K562 (cell line): ENCODE measurements at regions not wholly inside any gene's neighbourhood (a gene's known extent, or its start where the extent isn't known, plus 50 kb on each side); places are given as distances from the start of the nearest gene placed in this dataset.

Experiments
- EWSR1 ChIP-seq: fragments of 450-650 bp; IDR thresholded peaks from 2 replicates; pipeline ENCODE4 v1.6.1; 2018; ENCODE audit warnings: borderline replicate concordance, mild to moderate bottlenecking, low read depth, moderate library complexity; ENCODE audit not compliant: partially characterized antibody
- HDGF ChIP-seq: fragments of 450-650 bp; IDR thresholded peaks from 2 replicates; pipeline ENCODE4 v1.6.1; 2016
- JUND ChIP-seq, 2 experiments: IDR thresholded peaks; 2 replicates in 1 of 2; 3 replicates in 1 of 2; pipeline ENCODE4 v1.6.1; 2011; ENCODE audit warnings: borderline replicate concordance in 2 of 2, low read depth in 2 of 2, low read length in 2 of 2, improper control_type of control experiment in 1 of 2, missing biosample characterization in 1 of 2, missing genetic modification characterization in 1 of 2, missing genetic modification reagents in 1 of 2
- KAT7 ChIP-seq: sonication (generic); formaldehyde crosslinking; IDR thresholded peaks from 2 replicates; pipeline ENCODE4 v1.8.0; 2022; ENCODE audit warnings: missing genetic modification reagents, mild to moderate bottlenecking, borderline replicate concordance
- SMAD1 ChIP-seq: fragments of 150-350 bp; IDR thresholded peaks from 2 replicates; pipeline ENCODE4 v1.6.1; 2014; ENCODE audit warnings: low read length, low read depth; ENCODE audit not compliant: partially characterized antibody
- TEAD4 ChIP-seq, 2 experiments: sonication (generic) in 1 of 2; formaldehyde crosslinking in 1 of 2; IDR thresholded peaks; 2 replicates each; pipeline versions ENCODE4 v1.6.1 to v1.8.0; 2012 to 2022; ENCODE audit warnings: borderline replicate concordance in 1 of 2, inconsistent platforms in 1 of 2, low read length in 1 of 2, mild to moderate bottlenecking in 1 of 2, missing genetic modification reagents in 1 of 2
- TF ChIP-seq, protein P1 (sequence below), 2 experiments: fragments of 450-650 bp; formaldehyde crosslinking in 1 of 2; IDR thresholded peaks; 2 replicates each; pipeline versions ENCODE4 v1.4.0 to v1.6.1; 2014 to 2020; ENCODE audit warnings: mild to moderate bottlenecking in 2 of 2, borderline replicate concordance in 1 of 2, low read depth in 1 of 2
- TF ChIP-seq, protein P2 (sequence below), 2 experiments: fragments of 450-650 bp in 1 of 2; sonication (generic) in 1 of 2; formaldehyde crosslinking in 1 of 2; IDR thresholded peaks in 1 of 2; conservative IDR thresholded peaks in 1 of 2; 2 replicates each; pipeline versions ENCODE4 v1.6.1 to v1.8.1; 2016 to 2023; ENCODE audit warnings: mild to moderate bottlenecking in 2 of 2, moderate library complexity in 2 of 2, inconsistent platforms in 1 of 2, missing genetic modification reagents in 1 of 2
- TF ChIP-seq, protein P3 (sequence below), 2 experiments: fragments of 450-650 bp; IDR thresholded peaks; 2 replicates each; pipeline ENCODE4 v1.6.1; 2018; ENCODE audit warnings: mild to moderate bottlenecking in 2 of 2, low read depth in 1 of 2; ENCODE audit not compliant: partially characterized antibody in 2 of 2

DNA sequence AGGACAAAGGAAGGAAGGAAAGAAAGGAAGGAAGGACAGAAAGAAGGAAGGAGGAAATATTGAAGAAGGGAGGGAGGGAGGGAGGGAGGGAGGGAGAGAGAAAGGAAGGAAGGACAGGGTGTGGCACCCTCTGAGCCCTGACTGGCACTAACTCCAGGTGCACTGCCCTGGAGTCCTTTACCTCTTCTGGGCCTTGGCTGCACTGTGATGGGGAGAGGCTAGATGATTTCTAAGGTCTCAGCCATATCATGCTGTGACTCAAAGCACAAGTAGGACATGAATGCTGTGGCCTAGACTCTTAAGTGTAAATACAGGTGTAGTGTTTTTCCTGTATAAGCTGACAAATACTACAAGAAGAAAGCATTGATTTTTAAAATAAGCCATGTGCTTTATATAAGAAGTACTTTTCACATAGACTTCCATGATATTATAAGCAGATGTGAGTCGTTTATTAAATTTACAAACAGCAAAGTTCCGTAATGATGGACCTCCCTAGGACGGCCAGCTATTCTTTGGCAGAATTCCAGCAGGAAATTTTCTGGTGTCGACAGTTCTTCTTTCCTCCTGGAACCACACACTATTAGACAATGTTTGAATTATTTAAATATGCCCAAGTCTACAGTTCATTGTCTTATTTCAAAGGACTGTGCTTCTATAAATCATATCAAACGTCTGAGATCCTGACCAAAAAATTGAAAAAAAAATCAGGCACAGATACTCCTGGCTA, 213.8 kb upstream of the C2CD4B start:
- TF ChIP-seq, protein P1, sequence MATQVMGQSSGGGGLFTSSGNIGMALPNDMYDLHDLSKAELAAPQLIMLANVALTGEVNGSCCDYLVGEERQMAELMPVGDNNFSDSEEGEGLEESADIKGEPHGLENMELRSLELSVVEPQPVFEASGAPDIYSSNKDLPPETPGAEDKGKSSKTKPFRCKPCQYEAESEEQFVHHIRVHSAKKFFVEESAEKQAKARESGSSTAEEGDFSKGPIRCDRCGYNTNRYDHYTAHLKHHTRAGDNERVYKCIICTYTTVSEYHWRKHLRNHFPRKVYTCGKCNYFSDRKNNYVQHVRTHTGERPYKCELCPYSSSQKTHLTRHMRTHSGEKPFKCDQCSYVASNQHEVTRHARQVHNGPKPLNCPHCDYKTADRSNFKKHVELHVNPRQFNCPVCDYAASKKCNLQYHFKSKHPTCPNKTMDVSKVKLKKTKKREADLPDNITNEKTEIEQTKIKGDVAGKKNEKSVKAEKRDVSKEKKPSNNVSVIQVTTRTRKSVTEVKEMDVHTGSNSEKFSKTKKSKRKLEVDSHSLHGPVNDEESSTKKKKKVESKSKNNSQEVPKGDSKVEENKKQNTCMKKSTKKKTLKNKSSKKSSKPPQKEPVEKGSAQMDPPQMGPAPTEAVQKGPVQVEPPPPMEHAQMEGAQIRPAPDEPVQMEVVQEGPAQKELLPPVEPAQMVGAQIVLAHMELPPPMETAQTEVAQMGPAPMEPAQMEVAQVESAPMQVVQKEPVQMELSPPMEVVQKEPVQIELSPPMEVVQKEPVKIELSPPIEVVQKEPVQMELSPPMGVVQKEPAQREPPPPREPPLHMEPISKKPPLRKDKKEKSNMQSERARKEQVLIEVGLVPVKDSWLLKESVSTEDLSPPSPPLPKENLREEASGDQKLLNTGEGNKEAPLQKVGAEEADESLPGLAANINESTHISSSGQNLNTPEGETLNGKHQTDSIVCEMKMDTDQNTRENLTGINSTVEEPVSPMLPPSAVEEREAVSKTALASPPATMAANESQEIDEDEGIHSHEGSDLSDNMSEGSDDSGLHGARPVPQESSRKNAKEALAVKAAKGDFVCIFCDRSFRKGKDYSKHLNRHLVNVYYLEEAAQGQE (IDR thresholded peaks at IDR 0.05; ENCODE audit: borderline replicate concordance): no peak
- TF ChIP-seq, protein P1 (CRISPR knock-in tag; IDR thresholded peaks at IDR 0.05; ENCODE audit: low read depth): no peak
- no peak for TF ChIP-seq HDGF
- TF ChIP-seq EWSR1: no peak
- TF ChIP-seq, protein P2, sequence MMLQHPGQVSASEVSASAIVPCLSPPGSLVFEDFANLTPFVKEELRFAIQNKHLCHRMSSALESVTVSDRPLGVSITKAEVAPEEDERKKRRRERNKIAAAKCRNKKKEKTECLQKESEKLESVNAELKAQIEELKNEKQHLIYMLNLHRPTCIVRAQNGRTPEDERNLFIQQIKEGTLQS (IDR thresholded peaks at IDR 0.05): no peak
- TF ChIP-seq, protein P2 (CRISPR knock-in tag; conservative IDR thresholded peaks at IDR 0.05): no peak
- no peak for TF ChIP-seq SMAD1
- TF ChIP-seq TEAD4 (IDR thresholded peaks at IDR 0.05; ENCODE audit: low read length): no peak
- TF ChIP-seq TEAD4 (CRISPR knock-in tag; IDR thresholded peaks at IDR 0.05; ENCODE audit: borderline replicate concordance): no peak
- no peak for TF ChIP-seq JUND (IDR thresholded peaks at IDR 0.05; ENCODE audit: borderline replicate concordance, low read depth, low read length)
- TF ChIP-seq JUND (tag; IDR thresholded peaks at IDR 0.05; ENCODE audit: borderline replicate concordance, low read depth, low read length): no peak
- TF ChIP-seq, protein P3, sequence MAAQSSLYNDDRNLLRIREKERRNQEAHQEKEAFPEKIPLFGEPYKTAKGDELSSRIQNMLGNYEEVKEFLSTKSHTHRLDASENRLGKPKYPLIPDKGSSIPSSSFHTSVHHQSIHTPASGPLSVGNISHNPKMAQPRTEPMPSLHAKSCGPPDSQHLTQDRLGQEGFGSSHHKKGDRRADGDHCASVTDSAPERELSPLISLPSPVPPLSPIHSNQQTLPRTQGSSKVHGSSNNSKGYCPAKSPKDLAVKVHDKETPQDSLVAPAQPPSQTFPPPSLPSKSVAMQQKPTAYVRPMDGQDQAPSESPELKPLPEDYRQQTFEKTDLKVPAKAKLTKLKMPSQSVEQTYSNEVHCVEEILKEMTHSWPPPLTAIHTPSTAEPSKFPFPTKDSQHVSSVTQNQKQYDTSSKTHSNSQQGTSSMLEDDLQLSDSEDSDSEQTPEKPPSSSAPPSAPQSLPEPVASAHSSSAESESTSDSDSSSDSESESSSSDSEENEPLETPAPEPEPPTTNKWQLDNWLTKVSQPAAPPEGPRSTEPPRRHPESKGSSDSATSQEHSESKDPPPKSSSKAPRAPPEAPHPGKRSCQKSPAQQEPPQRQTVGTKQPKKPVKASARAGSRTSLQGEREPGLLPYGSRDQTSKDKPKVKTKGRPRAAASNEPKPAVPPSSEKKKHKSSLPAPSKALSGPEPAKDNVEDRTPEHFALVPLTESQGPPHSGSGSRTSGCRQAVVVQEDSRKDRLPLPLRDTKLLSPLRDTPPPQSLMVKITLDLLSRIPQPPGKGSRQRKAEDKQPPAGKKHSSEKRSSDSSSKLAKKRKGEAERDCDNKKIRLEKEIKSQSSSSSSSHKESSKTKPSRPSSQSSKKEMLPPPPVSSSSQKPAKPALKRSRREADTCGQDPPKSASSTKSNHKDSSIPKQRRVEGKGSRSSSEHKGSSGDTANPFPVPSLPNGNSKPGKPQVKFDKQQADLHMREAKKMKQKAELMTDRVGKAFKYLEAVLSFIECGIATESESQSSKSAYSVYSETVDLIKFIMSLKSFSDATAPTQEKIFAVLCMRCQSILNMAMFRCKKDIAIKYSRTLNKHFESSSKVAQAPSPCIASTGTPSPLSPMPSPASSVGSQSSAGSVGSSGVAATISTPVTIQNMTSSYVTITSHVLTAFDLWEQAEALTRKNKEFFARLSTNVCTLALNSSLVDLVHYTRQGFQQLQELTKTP (IDR thresholded peaks at IDR 0.05; ENCODE audit: low read depth in 1 of 2, partially characterized antibody in 2 of 2): no peak
- TF ChIP-seq KAT7 (CRISPR knock-in tag): no peak
